Tibial artery (tissue), 4 donors: ENCODE measurements at regions not wholly inside any gene's neighbourhood (a gene's known extent, or its start where the extent isn't known, plus 50 kb on each side); places are given as distances from the start of the nearest gene placed in this dataset.

Source experiments
- DNase-seq, 2 donors: peaks; one replicate each; pipeline ENCODE4 v3.0.0-alpha.2; 2019
- H3K27ac ChIP-seq, 2 donors: fragments of 200-600 bp; sonication (generic) in 1 of 2; 1 replicate in 1 of 2; 2 replicates in 1 of 2; pipeline ENCODE4 v1.5.1; 2018 to 2019; ENCODE audit warnings: mild to moderate bottlenecking in 1 of 2
- H3K27me3 ChIP-seq, 2 donors: fragments of 200-600 bp; sonication (generic) in 1 of 2; one replicate each; pipeline versions ENCODE4 v1.5.1 to v1.6.0; 2016 to 2019
- H3K36me3 ChIP-seq, 3 donors: fragments of 200-600 bp; sonication (generic) in 2 of 3; one replicate each; pipeline ENCODE4 v1.5.1; 2016 to 2019; ENCODE audit warnings: mild to moderate bottlenecking in 2 of 3
- H3K4me1 ChIP-seq, 4 donors: fragments of 200-600 bp; sonication (generic) in 2 of 4; 1 replicate in 3 of 4; 2 replicates in 1 of 4; pipeline ENCODE4 v1.5.1; 2016 to 2019
- H3K4me3 ChIP-seq, 2 donors: fragments of 200-600 bp; sonication (generic) in 1 of 2; 1 replicate in 1 of 2; 2 replicates in 1 of 2; pipeline ENCODE4 v1.5.1; 2018 to 2019; ENCODE audit warnings: mild to moderate bottlenecking in 2 of 2
- H3K9me3 ChIP-seq, 3 donors: fragments of 200-600 bp; sonication (generic) in 1 of 3; one replicate each; pipeline ENCODE4 v1.5.1; 2016 to 2019
- intact Hi-C: fragments of 100-400 bp; cut with DNase I; formaldehyde crosslinking; loops from one replicate; pipeline ENCODE4 v1.15.0; 2023; ENCODE audit warnings: low total_unique reads
- TF ChIP-seq, protein P1 (sequence below), 2 experiments: fragments of 200-600 bp in 1 of 2; fragments of 450-650 bp in 1 of 2; IDR thresholded peaks; one replicate each; pipeline ENCODE4 v1.5.1; 2017 to 2019; ENCODE audit warnings: antibody characterized with exemption in 2 of 2, mild to moderate bottlenecking in 1 of 2, moderate library complexity in 1 of 2

DNA sequence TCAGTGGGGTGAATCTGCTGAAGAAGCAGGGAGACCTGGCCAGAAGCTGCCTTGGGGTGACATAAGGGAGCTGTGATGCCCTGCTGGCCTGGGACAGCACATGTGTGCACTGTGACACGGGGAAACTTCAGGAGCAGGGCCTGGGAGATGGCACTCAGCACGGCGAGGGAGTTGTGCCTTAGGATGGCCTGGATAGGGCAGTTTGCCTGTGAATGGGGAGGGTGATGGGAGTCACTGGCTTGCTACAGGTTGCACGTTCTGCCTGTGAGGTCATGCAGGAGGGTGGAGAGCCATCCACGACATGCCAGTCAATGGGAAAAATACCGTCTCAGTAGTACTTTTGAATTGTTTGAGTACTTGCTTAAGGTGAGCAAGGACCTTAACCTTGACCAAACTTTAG lies 76.8 kb upstream of the UBE3A start:
- TF ChIP-seq, protein P1, sequence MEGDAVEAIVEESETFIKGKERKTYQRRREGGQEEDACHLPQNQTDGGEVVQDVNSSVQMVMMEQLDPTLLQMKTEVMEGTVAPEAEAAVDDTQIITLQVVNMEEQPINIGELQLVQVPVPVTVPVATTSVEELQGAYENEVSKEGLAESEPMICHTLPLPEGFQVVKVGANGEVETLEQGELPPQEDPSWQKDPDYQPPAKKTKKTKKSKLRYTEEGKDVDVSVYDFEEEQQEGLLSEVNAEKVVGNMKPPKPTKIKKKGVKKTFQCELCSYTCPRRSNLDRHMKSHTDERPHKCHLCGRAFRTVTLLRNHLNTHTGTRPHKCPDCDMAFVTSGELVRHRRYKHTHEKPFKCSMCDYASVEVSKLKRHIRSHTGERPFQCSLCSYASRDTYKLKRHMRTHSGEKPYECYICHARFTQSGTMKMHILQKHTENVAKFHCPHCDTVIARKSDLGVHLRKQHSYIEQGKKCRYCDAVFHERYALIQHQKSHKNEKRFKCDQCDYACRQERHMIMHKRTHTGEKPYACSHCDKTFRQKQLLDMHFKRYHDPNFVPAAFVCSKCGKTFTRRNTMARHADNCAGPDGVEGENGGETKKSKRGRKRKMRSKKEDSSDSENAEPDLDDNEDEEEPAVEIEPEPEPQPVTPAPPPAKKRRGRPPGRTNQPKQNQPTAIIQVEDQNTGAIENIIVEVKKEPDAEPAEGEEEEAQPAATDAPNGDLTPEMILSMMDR (IDR thresholded peaks at IDR 0.05) = no peak
- H3K27ac ChIP-seq = no peak overlapping the region
- no peak overlapping the region for H3K4me3 ChIP-seq
- DNase-seq = no peak
- peaks cover 0 to 5% (median 0%) of the 10 kb centered on the region in 4 donors for H3K4me1 ChIP-seq
- no peaks in the 10 kb centered on the region for H3K9me3 ChIP-seq
- H3K36me3 ChIP-seq = no peaks in the 10 kb centered on the region
- no peaks in the 10 kb centered on the region for H3K27me3 ChIP-seq
- intact Hi-C loops = no loop called here

DNA sequence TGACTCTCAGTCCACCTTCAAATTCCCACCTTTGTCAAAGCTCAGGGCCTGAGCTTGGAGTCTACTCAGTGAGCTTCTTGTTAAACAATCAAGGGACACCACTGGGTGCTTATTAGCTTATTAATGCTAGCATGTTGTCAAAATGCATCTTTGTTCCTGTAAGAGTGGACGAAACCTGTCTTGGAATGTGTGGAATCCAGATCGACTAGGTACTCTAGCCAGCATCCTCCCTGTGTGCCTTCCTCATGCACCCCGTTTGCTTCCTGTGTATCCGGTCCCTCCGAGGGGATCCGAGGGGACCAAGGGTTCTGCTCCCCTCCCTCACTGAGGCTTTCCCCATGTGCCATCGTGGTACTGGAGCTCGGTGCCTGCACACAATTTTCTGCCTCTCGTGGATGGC lies 75.7 kb upstream of the UBE3A start:
- intact Hi-C loops = loop anchor here (5.0 kb wide), 1 partner anchor 418 kb away; no protein-coding TSS in a partner anchor
- Histone ChIP-seq H3K4me3 (no peak overlapping the region), H3K27me3 (no peaks in the 10 kb centered on the region), H3K27ac (no peak overlapping the region), H3K9me3 (no peaks in the 10 kb centered on the region), H3K4me1 (peaks cover 0 to 5% (median 0%) of the 10 kb centered on the region in 4 donors), H3K36me3 (no peaks in the 10 kb centered on the region)
- DNase-seq = no peak
- TF ChIP-seq, protein P1 (IDR thresholded peaks at IDR 0.05) = no peak

DNA sequence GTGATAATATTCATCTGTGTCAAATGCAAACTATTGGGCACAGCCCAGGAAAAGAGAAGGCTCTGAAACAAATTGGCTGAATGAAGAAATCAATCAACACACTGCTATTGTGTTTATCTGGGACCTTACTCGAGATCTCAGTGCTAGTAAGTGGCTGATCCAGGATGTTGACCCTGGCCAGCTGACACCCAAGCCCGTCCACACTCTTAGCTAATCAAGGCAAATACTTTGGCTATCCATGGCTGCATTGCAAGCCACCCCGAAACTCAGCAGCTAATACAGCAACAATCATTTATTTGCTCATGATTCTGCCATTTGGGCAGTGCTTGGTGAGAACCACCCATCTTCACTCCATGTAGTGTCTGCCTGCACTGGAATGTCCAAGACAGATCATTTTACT lies 74.1 kb upstream of the UBE3A start:
- H3K9me3 ChIP-seq = no peaks in the 10 kb centered on the region
- TF ChIP-seq, protein P1 (IDR thresholded peaks at IDR 0.05) = no peak
- H3K4me3 ChIP-seq = no peak overlapping the region
- H3K36me3 ChIP-seq = no peaks in the 10 kb centered on the region
- H3K27me3 ChIP-seq = no peaks in the 10 kb centered on the region
- H3K4me1 ChIP-seq = peaks cover 0 to 5% (median 0%) of the 10 kb centered on the region in 4 donors
- DNase-seq = no peak
- intact Hi-C loops = loop anchor here (5.0 kb wide), 1 partner anchor 419 kb away; no protein-coding TSS in a partner anchor
- no peak overlapping the region for H3K27ac ChIP-seq

DNA sequence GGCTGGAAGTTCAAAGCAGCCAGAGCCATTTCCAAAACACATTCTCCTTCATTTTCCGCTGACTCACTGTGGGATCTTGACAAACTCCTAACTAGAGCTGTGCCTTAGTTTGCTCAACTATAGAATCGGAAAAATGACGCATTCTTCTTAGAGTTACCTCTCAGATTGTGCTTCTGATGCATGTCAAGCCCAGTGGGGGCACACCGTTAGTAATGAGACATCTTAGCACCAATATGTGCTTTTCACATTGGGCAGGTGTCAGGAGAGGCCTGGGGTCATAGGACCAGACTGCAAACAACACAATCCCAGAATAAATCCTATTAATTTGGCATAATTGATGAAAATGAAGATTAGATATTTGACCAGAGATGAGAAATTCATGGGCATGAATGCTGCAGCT lies 71.3 kb upstream of the UBE3A start:
- Histone ChIP-seq H3K36me3 (no peaks in the 10 kb centered on the region), H3K4me1 (peaks cover 0 to 5% (median 0%) of the 10 kb centered on the region in 4 donors), H3K4me3 (no peak overlapping the region), H3K9me3 (no peaks in the 10 kb centered on the region), H3K27me3 (no peaks in the 10 kb centered on the region), H3K27ac (no peak overlapping the region)
- intact Hi-C loops = loop anchor here (5.0 kb wide), 1 partner anchor 422 kb away; no protein-coding TSS in a partner anchor
- TF ChIP-seq, protein P1 (IDR thresholded peaks at IDR 0.05) = no peak
- DNase-seq = no peak

DNA sequence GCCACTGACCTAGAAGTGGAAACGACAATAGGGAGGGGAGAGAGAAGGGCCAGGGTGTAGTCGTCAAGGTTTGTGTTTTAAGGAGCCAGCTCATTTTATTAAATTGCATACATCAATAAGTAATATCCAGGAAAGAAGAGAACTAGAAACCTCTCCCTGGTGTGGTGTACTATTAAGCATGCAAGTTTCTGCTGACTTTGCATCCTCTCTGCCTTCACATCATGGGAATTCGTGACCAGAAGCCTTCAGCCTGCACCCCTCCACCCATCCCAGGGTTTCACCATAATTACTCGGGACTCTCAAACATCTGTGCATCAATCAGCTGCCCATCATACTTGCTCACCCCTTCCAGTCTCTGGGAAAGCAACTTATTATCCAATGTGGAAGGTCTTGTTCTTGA lies 70.9 kb upstream of the UBE3A start:
- DNase-seq = no peak
- Histone ChIP-seq H3K9me3 (no peaks in the 10 kb centered on the region), H3K36me3 (no peaks in the 10 kb centered on the region), H3K4me1 (peaks cover 0 to 5% (median 0%) of the 10 kb centered on the region in 4 donors), H3K4me3 (no peak overlapping the region), H3K27me3 (no peaks in the 10 kb centered on the region), H3K27ac (no peak overlapping the region)
- intact Hi-C loops = loop anchor here (5.0 to 10.0 kb wide), 4 partner anchors 165 to 1363 kb away; no protein-coding TSS in a partner anchor
- TF ChIP-seq, protein P1 (IDR thresholded peaks at IDR 0.05) = no peak
